ENCODE measurements at regions not wholly inside any gene's neighbourhood (a gene's known extent, or its start where the extent isn't known, plus 50 kb on each side); places are given as distances from the start of the nearest gene placed in this dataset.

DNA sequence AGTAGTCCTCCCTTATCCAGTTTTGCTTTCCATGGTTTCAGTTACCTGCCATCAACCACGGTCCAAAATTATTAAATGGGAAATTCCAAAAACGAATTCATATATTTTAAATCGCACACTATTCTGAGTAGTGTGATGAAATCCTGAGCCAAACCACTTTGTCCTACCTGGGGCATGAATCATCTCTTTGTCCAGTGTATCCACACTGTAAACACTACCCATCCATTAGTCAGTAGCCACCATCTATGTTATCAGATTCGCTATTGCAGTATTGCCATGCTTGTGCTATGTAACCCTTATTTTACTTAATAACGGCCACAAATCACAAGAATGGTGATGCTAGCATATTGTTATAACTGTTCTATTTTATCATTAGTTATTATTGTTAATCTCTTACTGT, 704.6 kb downstream of the SMARCA1 start:
- H3K4me3 ChIP-seq = no peak overlapping the region

DNA sequence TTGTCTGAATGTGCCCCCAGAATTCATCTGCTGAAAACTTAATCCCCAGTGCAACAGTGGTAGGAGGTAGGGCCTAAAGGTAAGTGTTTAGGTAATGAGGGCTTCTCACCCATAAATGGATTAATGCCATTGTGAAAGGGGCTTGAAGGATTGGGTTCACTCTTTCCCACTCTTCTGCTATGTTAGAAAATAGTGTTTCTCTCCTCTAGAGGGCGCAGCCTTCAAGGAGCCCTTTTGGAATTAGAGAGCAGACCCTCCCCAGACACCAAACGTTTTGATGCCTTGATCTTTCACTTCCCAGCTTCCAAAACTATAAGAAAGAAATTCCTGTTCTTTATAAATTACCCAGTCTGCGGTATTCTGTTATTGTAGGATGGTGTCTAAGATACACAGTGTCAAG, 706.4 kb downstream of the SMARCA1 start:
- no peaks in the 10 kb centered on the region for H3K9me3 ChIP-seq
- DNase-seq (no peak), ATAC-seq (no peak)
- no peaks in the 10 kb centered on the region for H3K4me1 ChIP-seq
- in situ Hi-C loops (cut with MboI; ENCODE audit: low sequenced_read_pairs in 4 of 4) = no loop called here
- intact Hi-C loops (cut with DNase I; ENCODE audit: low total_unique reads) = no loop called here
- H3K27me3 ChIP-seq = no peaks in the 10 kb centered on the region
- H3K27ac ChIP-seq = no peak overlapping the region
- H3K4me3 ChIP-seq = no peak overlapping the region
- TF ChIP-seq POLR2A (IDR thresholded peaks at IDR 0.05) = no peak
- TF ChIP-seq, protein P1, sequence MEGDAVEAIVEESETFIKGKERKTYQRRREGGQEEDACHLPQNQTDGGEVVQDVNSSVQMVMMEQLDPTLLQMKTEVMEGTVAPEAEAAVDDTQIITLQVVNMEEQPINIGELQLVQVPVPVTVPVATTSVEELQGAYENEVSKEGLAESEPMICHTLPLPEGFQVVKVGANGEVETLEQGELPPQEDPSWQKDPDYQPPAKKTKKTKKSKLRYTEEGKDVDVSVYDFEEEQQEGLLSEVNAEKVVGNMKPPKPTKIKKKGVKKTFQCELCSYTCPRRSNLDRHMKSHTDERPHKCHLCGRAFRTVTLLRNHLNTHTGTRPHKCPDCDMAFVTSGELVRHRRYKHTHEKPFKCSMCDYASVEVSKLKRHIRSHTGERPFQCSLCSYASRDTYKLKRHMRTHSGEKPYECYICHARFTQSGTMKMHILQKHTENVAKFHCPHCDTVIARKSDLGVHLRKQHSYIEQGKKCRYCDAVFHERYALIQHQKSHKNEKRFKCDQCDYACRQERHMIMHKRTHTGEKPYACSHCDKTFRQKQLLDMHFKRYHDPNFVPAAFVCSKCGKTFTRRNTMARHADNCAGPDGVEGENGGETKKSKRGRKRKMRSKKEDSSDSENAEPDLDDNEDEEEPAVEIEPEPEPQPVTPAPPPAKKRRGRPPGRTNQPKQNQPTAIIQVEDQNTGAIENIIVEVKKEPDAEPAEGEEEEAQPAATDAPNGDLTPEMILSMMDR (IDR thresholded peaks at IDR 0.05 in 4 of 5, conservative IDR thresholded peaks at IDR 0.05 in 1 of 5) = no peak
- H3K36me3 ChIP-seq = no peaks in the 10 kb centered on the region

More for the DNA sequence above, 704.6 kb downstream of the SMARCA1 start:
- Histone ChIP-seq H3K27ac (no peak overlapping the region), H3K36me3 (no peaks in the 10 kb centered on the region), H3K9me3 (no peaks in the 10 kb centered on the region), H3K4me1 (no peaks in the 10 kb centered on the region), H3K27me3 (no peaks in the 10 kb centered on the region)
- DNase-seq (no peak), ATAC-seq (no peak)
- intact Hi-C loops (cut with DNase I; ENCODE audit: low total_unique reads) (no loop called here), in situ Hi-C loops (cut with MboI; ENCODE audit: low sequenced_read_pairs in 4 of 4) (no loop called here)
- TF ChIP-seq, protein P1 (IDR thresholded peaks at IDR 0.05 in 4 of 5, conservative IDR thresholded peaks at IDR 0.05 in 1 of 5) = no peak
- no peak for TF ChIP-seq POLR2A (IDR thresholded peaks at IDR 0.05)

DNA sequence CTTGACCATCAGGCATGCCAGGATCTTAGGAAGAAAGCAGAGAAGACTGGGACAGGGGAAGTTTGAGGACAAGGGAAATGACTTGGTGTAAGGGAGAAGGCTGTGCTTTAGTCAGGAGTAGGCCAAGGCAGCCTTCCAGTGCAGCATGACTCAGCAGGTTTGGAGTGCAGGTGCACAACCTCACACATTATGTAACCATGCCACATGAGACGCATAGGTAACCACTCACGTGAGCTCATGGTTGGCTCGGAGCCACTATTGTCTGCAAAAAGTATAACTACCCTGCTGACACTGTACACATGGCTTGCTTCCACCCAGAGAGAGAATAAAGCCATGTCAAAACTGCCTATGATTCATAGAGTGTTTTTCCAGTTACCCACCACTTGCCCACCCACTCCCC, 715.9 kb downstream of the SMARCA1 start:
- no peak for TF ChIP-seq POLR2A (IDR thresholded peaks at IDR 0.05)
- TF ChIP-seq, protein P1 (IDR thresholded peaks at IDR 0.05 in 4 of 5, conservative IDR thresholded peaks at IDR 0.05 in 1 of 5) = no peak
- no peak for DNase-seq
- intact Hi-C loops (cut with DNase I; ENCODE audit: low total_unique reads) = no loop called here
- H3K4me1 ChIP-seq = no peaks in the 10 kb centered on the region
- no peaks in the 10 kb centered on the region for H3K9me3 ChIP-seq
- no peaks in the 10 kb centered on the region for H3K27me3 ChIP-seq
- H3K27ac ChIP-seq = no peak overlapping the region
- in situ Hi-C loops (cut with MboI; ENCODE audit: low sequenced_read_pairs in 4 of 4) = no loop called here
- ATAC-seq = no peak
- no peak overlapping the region for H3K4me3 ChIP-seq
- no peaks in the 10 kb centered on the region for H3K36me3 ChIP-seq

DNA sequence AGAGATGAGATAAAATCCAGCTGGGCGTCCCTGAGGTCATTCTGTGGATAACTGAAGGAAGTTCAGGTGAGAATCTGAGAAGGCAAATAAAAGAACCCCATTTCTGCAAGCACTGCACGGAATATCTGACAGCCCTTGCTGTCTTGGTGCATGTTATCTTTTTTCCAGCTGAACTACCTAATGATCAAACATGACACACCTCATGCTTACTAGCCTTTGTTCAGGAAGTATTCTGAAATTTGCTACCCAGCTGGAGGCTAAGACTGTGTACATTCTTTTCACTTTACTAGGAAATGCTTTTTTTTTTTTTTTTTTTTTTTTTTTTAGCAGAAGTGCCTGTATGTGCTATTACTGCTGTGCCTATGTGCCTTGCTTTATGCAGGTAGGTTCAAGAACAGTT, 718.1 kb downstream of the SMARCA1 start:
- in situ Hi-C loops (cut with MboI; ENCODE audit: low sequenced_read_pairs in 4 of 4) = no loop called here
- Histone ChIP-seq H3K4me1 (no peaks in the 10 kb centered on the region), H3K27me3 (no peaks in the 10 kb centered on the region), H3K36me3 (no peaks in the 10 kb centered on the region), H3K4me3 (no peak overlapping the region), H3K27ac (no peak overlapping the region), H3K9me3 (no peaks in the 10 kb centered on the region)
- no peak for TF ChIP-seq POLR2A (IDR thresholded peaks at IDR 0.05)
- TF ChIP-seq, protein P1 (IDR thresholded peaks at IDR 0.05 in 4 of 5, conservative IDR thresholded peaks at IDR 0.05 in 1 of 5) = no peak
- DNase-seq = no peak
- intact Hi-C loops (cut with DNase I; ENCODE audit: low total_unique reads) = no loop called here
- ATAC-seq = no peak

DNA sequence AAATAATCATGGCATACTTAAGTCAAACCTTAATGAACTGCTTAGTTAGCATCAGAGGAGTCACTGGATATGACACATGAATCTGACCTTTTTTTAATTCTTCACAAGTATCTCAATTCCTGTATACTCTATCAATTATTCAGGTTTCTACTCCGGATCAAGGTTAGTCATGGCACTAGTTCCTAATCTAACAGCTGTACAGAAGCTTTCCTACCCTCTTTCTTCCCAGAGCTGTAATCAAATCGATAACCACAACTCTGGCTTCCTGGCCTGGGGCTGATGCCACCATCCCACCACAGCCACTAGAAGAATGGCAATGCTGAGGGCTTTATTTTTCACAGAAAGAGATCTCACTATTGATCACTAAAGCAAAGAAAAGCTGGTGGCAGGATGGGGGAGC, 718.5 kb downstream of the SMARCA1 start:
- TF ChIP-seq, protein P1 (IDR thresholded peaks at IDR 0.05 in 4 of 5, conservative IDR thresholded peaks at IDR 0.05 in 1 of 5) = no peak
- no peak for TF ChIP-seq POLR2A (IDR thresholded peaks at IDR 0.05)
- in situ Hi-C loops (cut with MboI; ENCODE audit: low sequenced_read_pairs in 4 of 4) (no loop called here), intact Hi-C loops (cut with DNase I; ENCODE audit: low total_unique reads) (no loop called here)
- Histone ChIP-seq H3K27ac (no peak overlapping the region), H3K27me3 (no peaks in the 10 kb centered on the region), H3K4me1 (no peaks in the 10 kb centered on the region), H3K36me3 (no peaks in the 10 kb centered on the region), H3K4me3 (no peak overlapping the region), H3K9me3 (no peaks in the 10 kb centered on the region)
- ATAC-seq (no peak), DNase-seq (no peak)
